Stimulated activated CD4-positive, alpha-beta T cell treated with anti-CD3 and anti-CD28 coated beads, TNF-alpha, amount 100 ng/mL, for 1 hour (primary cell): ENCODE measurements at regions not wholly inside any gene's neighbourhood (a gene's known extent, or its start where the extent isn't known, plus 50 kb on each side); places are given as distances from the start of the nearest gene placed in this dataset.

Experiments
- DNase-seq, 3 donors: peaks; one replicate each; pipeline ENCODE4 v3.0.0-alpha.2; 2020; ENCODE audit warnings: low read depth in 3 of 3, low spot score in 1 of 3

DNA sequence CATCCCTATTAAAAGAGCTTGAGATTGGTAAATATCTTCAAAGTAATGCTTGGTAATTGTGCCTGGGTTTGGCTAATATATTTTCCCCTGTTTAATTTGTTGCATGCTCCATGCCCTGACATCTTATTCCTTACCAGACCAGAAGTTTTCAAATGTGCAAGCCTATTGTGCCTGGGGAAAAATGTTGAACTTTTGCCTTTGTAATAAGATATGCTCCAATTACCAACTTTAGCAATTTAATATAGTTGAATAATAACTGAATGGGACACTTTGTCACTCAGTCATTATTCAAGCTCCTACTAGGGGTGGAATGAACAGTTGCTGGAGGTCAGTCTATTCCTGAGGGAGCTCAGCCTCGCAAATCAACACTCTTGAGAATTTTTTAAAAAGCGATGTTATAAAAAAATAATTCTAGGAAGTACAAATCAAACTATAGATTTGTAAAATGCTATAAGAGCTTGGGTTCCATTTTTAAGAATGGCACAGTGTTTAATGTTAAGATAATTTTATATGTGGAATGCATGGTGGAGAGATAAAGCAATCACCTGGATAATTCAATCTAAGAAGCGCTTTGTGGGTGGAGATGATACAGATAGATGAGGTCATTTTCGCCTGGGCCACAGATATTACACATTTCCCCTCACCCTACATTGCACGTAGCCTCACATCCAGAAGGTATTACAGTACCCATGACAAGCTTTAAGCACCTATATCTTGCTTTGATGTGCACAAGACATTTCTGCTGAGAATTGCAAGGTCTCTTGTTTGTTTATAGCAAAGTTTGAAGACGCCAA is 231.8 kb downstream of the PIK3R1 start:
- DNase-seq = no peak

GRCh38 chr5:68449380-68449779 is 233.8 kb downstream of the PIK3R1 start:
- no peak for DNase-seq

- no peak for DNase-seq
These were observed 234.8 kb downstream of the PIK3R1 start for GRCh38 chr5:68450245-68450852.

- DNase-seq = no peak
These were observed 236.7 kb downstream of the PIK3R1 start for GRCh38 chr5:68452286-68452685.

GRCh38 chr5:68454172-68454571 is 238.6 kb downstream of the PIK3R1 start:
- DNase-seq = no peak

- DNase-seq = no peak
These were observed 239.2 kb downstream of the PIK3R1 start for GRCh38 chr5:68454766-68455165.

DNA sequence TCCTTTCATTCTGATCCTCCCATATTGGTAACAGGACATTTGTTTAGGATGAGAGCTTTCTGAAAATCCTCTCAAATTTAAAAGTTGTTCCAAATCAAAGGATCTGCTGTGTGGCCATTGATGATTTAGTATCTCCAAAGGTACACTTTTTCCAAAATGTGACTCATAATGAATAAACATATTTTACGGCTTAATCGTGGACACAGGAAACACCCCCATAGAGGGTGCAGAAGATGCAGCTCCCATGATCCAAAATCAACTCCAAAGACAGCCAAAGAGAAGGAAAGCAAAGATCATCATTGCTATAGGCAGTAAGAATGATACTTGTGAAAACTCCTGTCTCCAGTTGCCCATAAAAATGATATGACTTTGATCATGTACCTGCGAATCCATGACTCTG is 239.7 kb downstream of the PIK3R1 start:
- DNase-seq = no peak

DNA sequence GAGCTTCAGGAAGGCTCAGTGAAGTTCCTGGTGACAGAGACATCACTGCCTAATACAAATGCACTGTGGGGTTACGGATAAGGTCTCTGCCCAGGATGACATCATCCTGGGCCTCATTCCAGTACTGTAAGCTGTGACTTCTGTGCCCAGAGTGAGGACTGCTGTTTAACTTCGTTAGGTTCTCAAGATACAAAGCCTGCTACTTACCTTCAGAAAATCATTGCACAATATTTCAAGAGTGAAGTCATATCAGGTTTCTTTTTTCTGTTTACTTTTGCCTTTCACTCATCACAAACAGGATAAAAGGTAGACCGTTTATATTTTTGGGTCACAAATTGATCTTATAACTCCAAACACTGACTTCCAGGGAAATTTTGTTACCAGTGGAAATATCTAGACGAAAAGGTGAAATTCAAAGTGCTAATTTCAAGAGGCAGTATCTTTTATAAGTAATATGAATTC is 241.2 kb downstream of the PIK3R1 start:
- DNase-seq = no peak

DNA sequence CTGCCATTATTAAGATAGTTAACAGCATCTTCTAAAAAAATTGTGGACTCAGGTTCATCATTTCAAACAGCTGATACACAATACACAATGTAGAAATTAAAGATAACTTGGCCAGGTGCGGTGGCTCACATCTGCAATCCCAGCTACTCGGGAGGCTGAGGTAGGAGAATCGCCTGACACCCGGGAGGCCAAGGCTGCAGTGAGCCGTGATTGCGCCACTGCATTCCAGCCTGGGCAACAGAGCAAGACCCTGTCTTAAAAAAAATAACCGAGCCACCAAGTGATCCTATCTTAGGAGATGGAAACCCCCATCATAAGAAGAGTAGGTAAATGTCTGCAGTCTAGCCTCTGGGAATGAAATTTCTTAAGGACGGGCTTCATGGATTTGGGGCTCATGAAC is 241.7 kb downstream of the PIK3R1 start:
- no peak for DNase-seq

DNA sequence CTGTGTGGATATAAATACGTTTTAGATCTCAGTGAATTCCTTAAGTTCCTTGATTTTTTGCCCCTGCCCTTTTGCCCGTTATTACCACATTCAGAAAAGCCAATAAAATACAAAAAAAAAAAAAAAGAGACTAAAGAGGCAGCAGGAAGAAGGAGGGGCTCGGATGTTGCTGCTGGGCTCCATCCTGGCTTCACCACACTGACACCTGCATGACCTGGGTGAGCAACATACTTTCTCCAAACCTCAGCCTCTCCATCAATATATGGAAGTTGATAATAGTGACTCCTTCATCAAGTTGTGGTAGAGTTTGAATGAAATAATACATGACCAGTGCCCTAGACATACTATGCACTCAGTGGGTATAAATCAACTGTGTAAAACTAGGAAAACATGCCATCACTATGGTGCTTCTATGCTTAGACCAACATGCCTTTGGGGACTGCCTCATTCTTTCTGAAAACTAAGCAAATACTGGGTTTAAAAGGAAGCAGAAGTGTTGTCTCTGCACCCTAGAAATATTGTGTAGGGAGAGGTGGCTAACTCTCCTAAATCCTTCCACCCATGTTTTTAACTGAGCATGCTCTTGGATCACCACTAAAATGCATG is 243.0 kb downstream of the PIK3R1 start:
- DNase-seq = no peak

GRCh38 chr5:68459093-68459809 is 243.7 kb downstream of the PIK3R1 start:
- DNase-seq = no peak

- DNase-seq = no peak
These were observed 244.2 kb downstream of the PIK3R1 start for GRCh38 chr5:68459810-68460139.

- no peak for DNase-seq
These were observed 244.7 kb downstream of the PIK3R1 start for GRCh38 chr5:68460147-68460798.

- no peak for DNase-seq
These were observed 248.1 kb downstream of the PIK3R1 start for GRCh38 chr5:68463606-68464005.

- DNase-seq = peak in 1 of 3 donors; percentile 10
These were observed 248.9 kb downstream of the PIK3R1 start for GRCh38 chr5:68464424-68464823.

DNA sequence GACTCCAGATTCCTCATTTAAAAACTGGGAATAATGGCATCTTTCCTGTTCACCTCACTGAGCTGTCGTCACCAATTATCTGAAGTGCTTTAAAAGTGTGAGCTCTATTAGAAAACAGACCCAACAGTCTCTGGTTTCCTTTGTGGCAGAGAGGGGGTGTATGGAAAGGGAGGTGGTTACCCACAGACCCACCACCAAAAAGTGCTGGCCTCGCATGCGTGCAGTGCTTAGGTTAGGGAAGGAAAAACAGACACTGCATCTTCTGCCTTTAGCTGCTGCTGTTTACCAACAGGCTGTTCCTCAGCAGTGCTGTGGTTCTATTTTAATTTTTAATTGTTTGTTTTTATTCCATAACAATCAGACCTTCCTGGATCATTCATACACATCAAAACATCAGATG is 249.6 kb downstream of the PIK3R1 start:
- no peak for DNase-seq

DNA sequence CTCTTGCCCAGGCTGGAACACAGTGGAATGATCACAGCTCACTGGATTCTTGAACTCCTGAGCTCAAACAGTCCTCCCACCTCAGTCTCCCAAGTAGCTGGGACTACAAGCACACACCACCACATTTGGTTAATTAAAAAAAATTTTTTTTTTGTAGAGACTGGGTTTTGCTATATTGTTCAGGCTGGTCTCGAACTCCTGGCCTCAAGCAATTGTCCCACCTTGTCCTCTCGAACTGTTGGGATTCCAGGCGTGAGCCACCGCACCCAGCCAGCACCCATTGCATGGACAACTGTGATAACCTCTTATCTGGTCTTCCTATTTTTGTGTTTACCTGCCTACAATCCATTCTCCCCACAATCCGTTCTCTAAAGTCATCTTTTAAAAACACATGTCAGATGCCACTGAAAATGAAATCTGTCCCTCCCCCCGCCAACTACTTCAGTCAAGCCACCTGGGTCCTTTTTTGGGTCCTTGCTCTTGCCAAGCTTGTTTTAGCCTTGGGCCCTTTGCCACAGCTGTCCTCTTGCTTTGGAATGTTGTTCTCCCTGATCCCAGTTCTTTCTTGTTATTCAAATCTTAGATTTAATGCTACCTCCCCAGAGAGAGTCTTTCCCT is 250.5 kb downstream of the PIK3R1 start:
- no peak for DNase-seq

DNA sequence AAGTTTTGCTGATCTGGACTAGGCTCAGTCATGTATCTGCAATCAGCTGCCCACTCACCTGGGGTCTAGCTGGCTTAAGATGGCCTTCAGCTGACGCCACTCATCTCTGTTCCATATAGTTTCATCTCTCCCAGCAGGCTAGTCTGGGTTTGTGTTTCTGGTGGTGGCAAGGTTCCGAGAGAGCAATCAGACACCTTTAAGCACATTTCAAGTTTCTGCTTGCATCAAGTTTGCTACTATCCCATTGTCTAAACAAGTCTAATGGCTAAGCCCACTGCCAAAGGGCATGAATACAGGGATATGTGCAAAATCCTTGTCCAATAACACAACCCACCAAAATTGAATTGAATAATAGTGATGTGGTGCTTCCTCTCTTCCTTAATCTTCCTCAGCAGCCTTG is 251.7 kb downstream of the PIK3R1 start:
- no peak for DNase-seq

DNA sequence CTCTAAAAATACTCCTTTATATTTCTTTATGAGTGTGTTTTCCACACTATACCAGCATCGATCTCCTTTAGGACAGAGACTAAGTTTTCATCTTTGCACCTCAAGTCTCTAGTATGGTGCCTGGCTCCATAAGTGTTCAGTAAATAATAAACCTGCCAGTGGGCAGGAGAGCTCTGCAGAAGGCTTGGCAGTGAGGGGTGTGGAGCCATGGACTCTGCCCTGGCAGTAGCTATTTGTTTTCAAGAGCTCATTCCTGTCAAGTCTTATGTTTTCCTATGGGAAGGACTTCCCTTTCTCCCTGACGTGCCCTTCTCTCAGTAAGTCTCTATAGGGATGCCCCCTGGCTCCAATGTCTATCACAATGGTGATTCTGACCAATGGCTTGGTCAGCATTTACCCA is 252.2 kb downstream of the PIK3R1 start:
- no peak for DNase-seq

DNA sequence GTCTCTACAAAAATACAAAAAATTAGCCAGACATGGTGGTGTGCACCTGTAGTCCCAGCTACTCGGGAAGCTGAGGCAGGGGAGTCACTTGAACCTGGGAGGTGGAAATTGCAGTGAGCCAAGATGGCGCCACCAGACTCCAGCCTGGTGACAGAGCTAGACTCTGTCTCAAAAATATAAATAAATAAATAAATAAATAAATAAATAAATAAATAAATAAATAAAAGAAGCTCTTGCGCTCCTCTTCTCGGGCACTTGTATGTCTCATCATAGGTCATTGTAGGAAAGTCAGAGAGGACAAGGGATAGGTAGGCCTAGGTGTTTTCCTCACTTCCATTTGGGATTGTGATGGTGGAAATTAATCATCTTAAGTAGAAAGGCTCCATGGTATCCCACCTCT is 252.8 kb downstream of the PIK3R1 start:
- no peak for DNase-seq

DNA sequence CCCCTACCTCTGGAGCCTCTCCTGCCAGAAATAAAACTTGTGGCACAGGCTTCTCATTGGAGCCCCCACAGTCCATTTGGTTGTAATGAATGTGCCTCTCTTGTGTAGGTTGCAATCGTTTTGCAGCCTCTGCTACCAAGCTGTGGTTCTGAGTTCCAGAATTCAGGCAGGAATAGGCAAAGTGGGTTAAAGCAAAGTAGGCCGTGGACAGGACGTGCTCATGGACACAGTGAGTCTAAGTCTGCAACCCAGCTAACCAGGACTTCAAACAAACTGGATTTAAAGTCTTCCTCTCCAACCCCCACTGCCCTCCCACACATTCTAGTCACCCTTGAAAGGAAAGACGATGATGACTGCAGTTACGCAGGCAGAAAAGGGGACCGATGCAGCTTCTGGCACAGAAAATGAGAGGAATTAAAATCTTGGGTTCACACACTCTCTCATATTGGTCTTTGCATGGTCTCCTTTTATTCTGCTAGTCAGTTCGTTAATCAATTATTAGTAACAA is 260.0 kb downstream of the PIK3R1 start:
- no peak for DNase-seq
